ENCODE measurements at regions not wholly inside any gene's neighbourhood (a gene's known extent, or its start where the extent isn't known, plus 50 kb on each side); places are given as distances from the start of the nearest gene placed in this dataset.

GRCh38 chr15:36429707-36430106 is 149.7 kb upstream of the CDIN1 start:
- no peak for FAIRE-seq
- TF ChIP-seq CBX8 (IDR thresholded peaks at IDR 0.05) (no peak), SREBF2 (IDR thresholded peaks at IDR 0.05) (no peak), KDM5A (IDR thresholded peaks at IDR 0.05) (no peak), KDM1A (IDR thresholded peaks at IDR 0.05; ENCODE audit: low read depth) (no peak), JUNB (IDR thresholded peaks at IDR 0.05) (no peak), CHD2 (IDR thresholded peaks at IDR 0.05; ENCODE audit: low read length, partially characterized antibody) (no peak), EHF (CRISPR knock-in tag; IDR thresholded peaks at IDR 0.05) (no peak), MAFK (IDR thresholded peaks at IDR 0.05; ENCODE audit: partially characterized antibody) (no peak), RNF2 (IDR thresholded peaks at IDR 0.05; ENCODE audit: borderline replicate concordance, low read depth) (no peak), BHLHE40 (IDR thresholded peaks at IDR 0.05; ENCODE audit: low read depth, low read length) (no peak)
- TF ChIP-seq, protein P1, sequence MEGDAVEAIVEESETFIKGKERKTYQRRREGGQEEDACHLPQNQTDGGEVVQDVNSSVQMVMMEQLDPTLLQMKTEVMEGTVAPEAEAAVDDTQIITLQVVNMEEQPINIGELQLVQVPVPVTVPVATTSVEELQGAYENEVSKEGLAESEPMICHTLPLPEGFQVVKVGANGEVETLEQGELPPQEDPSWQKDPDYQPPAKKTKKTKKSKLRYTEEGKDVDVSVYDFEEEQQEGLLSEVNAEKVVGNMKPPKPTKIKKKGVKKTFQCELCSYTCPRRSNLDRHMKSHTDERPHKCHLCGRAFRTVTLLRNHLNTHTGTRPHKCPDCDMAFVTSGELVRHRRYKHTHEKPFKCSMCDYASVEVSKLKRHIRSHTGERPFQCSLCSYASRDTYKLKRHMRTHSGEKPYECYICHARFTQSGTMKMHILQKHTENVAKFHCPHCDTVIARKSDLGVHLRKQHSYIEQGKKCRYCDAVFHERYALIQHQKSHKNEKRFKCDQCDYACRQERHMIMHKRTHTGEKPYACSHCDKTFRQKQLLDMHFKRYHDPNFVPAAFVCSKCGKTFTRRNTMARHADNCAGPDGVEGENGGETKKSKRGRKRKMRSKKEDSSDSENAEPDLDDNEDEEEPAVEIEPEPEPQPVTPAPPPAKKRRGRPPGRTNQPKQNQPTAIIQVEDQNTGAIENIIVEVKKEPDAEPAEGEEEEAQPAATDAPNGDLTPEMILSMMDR (IDR thresholded peaks at IDR 0.05): no peak
- DNase-seq (ENCODE audit: low read depth in 1 of 2, low spot score in 1 of 2): no peak
- POLR2A ChIA-PET: no interaction called here
- WGBS (ENCODE audit: missing lambda C conversion rate): 93% methylated on average over 2 of the region's 2 CpGs
- Histone ChIP-seq H3K4me2 (no peak overlapping the region), H3K4me3 (no peak overlapping the region), H3K9me3 (peaks cover 6% of the 10 kb centered on the region; the same call in 1 of the 3 replicates), H3K27ac (peak overlapping the region; percentile 84 to 95), H3K4me1 (peaks cover 30% of the 10 kb centered on the region)
- no peak for ATAC-seq
- CTCF ChIA-PET: no interaction called here

GRCh38 chr15:36430280-36430679 is 149.1 kb upstream of the CDIN1 start:
- no peak for TF ChIP-seq JUNB (IDR thresholded peaks at IDR 0.05)
- no peak for TF ChIP-seq CHD4 (IDR thresholded peaks at IDR 0.05; ENCODE audit: borderline replicate concordance)
- no peak for TF ChIP-seq ZFP36 (IDR thresholded peaks at IDR 0.05; ENCODE audit: borderline replicate concordance, partially characterized antibody)
- TF ChIP-seq SREBF2 (IDR thresholded peaks at IDR 0.05): no peak
- TF ChIP-seq POLR2AphosphoS2 (conservative IDR thresholded peaks at IDR 0.05; ENCODE audit: low read length): no peak
- TF ChIP-seq, protein P1 (IDR thresholded peaks at IDR 0.05): no peak
- no peak for TF ChIP-seq RAD21 (conservative IDR thresholded peaks at IDR 0.05 in 1 of 2, IDR thresholded peaks at IDR 0.05 in 1 of 2)
- ChIA-PET POLR2A (no interaction called here), CTCF (no interaction called here)
- Histone ChIP-seq H3K4me2 (no peak overlapping the region), H3K9me3 (0 out of 3 replicates have a peak, but pooled peaks cover 6% of the 10 kb centered on the region), H3K27ac (peak overlapping the region; percentile 26 to 95; a peak in 4 of 6 replicates), H3K4me3 (no peak overlapping the region), H3K4me1 (peaks cover 30% of the 10 kb centered on the region)
- ATAC-seq (no peak), FAIRE-seq (no peak), DNase-seq (ENCODE audit: low read depth in 1 of 2, low spot score in 1 of 2) (no peak)
- 91% methylated on average over 1 of the region's 1 CpG for WGBS (ENCODE audit: missing lambda C conversion rate)

GRCh38 chr15:36430726-36431265 is 148.6 kb upstream of the CDIN1 start:
- DNase-seq (ENCODE audit: low read depth in 1 of 2, low spot score in 1 of 2) (no peak), ATAC-seq (no peak), FAIRE-seq (no peak)
- Histone ChIP-seq H3K4me2 (no peak overlapping the region), H3K27ac (peak overlapping the region in 1 of 2 experiments; percentile 95; a peak in 2 of 6 replicates), H3K4me3 (no peak overlapping the region), H3K4me1 (peaks cover 30% of the 10 kb centered on the region), H3K9me3 (0 out of 3 replicates have a peak, but pooled peaks cover 6% of the 10 kb centered on the region)
- TF ChIP-seq USF2 (IDR thresholded peaks at IDR 0.05): no peak
- no peak for TF ChIP-seq TP53 (CRISPR knock-in tag; IDR thresholded peaks at IDR 0.05)
- no peak for TF ChIP-seq SREBF2 (IDR thresholded peaks at IDR 0.05)
- no peak for TF ChIP-seq MAZ (IDR thresholded peaks at IDR 0.05; ENCODE audit: borderline replicate concordance, low read depth, low read length)
- TF ChIP-seq POLR2A (IDR thresholded peaks at IDR 0.05; ENCODE audit: low read length): no peak
- TF ChIP-seq ESRRA (IDR thresholded peaks at IDR 0.05; ENCODE audit: borderline replicate concordance, low read length): no peak
- TF ChIP-seq, protein P2, sequence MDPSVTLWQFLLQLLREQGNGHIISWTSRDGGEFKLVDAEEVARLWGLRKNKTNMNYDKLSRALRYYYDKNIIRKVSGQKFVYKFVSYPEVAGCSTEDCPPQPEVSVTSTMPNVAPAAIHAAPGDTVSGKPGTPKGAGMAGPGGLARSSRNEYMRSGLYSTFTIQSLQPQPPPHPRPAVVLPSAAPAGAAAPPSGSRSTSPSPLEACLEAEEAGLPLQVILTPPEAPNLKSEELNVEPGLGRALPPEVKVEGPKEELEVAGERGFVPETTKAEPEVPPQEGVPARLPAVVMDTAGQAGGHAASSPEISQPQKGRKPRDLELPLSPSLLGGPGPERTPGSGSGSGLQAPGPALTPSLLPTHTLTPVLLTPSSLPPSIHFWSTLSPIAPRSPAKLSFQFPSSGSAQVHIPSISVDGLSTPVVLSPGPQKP (IDR thresholded peaks at IDR 0.05; ENCODE audit: low read depth, low read length): no peak
- TF ChIP-seq GATA3 (IDR thresholded peaks at IDR 0.05; ENCODE audit: borderline replicate concordance): no peak
- TF ChIP-seq, protein P3, sequence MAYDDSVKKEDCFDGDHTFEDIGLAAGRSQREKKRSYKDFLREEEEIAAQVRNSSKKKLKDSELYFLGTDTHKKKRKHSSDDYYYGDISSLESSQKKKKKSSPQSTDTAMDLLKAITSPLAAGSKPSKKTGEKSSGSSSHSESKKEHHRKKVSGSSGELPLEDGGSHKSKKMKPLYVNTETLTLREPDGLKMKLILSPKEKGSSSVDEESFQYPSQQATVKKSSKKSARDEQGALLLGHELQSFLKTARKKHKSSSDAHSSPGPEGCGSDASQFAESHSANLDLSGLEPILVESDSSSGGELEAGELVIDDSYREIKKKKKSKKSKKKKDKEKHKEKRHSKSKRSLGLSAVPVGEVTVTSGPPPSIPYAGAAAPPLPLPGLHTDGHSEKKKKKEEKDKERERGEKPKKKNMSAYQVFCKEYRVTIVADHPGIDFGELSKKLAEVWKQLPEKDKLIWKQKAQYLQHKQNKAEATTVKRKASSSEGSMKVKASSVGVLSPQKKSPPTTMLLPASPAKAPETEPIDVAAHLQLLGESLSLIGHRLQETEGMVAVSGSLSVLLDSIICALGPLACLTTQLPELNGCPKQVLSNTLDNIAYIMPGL (CRISPR knock-in tag; IDR thresholded peaks at IDR 0.05; ENCODE audit: borderline replicate concordance): no peak
- no peak for TF ChIP-seq MAFK (IDR thresholded peaks at IDR 0.05; ENCODE audit: partially characterized antibody)
- no peak for TF ChIP-seq HES2 (IDR thresholded peaks at IDR 0.05)
- TF ChIP-seq RAD21 (conservative IDR thresholded peaks at IDR 0.05 in 1 of 2, IDR thresholded peaks at IDR 0.05 in 1 of 2): no peak
- no peak for TF ChIP-seq JUN (IDR thresholded peaks at IDR 0.05)
- no peak for TF ChIP-seq HDAC2 (IDR thresholded peaks at IDR 0.05)
- TF ChIP-seq POLR2AphosphoS2 (conservative IDR thresholded peaks at IDR 0.05; ENCODE audit: low read length): no peak
- POLR2A ChIA-PET: no interaction called here
- CTCF ChIA-PET: no interaction called here
- WGBS (ENCODE audit: missing lambda C conversion rate): 85% methylated on average over 4 of the region's 4 CpGs
